GM21825 (cell line): ENCODE measurements at regions not wholly inside any gene's neighbourhood (a gene's known extent, or its start where the extent isn't known, plus 50 kb on each side); places are given as distances from the start of the nearest gene placed in this dataset.

Experiments used
- ATAC-seq: cut with Tn5 transposase; IDR thresholded peaks from one replicate; pipeline ENCODE4 v1.9.1; 2021; ENCODE audit warnings: mild to moderate bottlenecking, moderate library complexity; ENCODE audit not compliant: unreplicated experiment

DNA sequence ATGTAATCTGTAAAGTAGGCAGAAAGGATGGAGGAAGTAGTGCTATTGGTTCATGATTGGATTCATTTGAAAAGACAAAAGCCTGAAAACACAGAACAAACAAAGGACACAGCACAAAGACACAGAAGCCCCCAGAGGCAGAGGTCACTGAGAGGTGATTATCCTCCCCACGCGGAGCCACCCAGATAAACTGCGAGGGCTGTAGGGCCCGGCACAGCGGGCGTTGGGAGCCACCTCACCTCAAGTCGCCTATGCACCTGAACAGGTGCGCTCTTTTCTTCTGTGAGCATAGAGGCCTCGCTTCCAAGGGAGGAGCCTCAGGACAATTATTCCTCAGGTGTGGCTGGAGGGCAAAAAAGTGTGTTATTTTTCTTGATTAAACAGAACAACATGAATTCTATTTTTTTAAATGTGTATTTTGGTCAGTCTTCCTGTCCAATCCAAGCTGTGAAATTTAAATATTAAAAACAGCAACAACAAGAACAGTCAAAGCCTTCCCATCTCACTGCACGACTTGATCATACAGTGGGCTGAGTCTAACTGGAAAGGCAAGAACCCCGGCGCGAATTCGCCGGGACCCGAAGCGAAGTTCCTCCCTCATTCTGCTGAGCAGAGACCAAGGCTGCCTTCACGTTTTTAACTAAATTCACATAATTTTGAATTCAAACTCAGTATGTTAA lies 205.3 kb downstream of the THBS2 start:
- ATAC-seq: no peak

DNA sequence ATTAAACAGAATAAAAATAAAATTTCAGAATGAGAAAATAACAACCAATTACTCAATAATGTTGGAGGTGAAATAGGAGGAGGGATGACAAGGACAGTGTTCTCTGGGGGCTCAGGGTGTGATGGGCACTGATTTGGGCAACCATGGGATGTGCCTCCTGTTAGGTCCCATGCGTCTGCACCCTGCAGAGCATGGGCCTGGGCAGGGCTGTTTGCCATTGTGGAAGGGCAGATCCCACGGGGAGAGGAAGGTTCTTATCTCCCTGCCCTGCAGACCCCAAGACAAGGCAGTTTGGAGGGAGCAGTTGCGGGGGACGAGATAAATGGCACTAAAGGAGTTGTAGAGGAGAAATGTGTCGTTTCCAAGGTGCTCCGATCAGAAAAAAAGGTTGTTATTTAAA lies 206.3 kb downstream of the THBS2 start:
- ATAC-seq: no peak

DNA sequence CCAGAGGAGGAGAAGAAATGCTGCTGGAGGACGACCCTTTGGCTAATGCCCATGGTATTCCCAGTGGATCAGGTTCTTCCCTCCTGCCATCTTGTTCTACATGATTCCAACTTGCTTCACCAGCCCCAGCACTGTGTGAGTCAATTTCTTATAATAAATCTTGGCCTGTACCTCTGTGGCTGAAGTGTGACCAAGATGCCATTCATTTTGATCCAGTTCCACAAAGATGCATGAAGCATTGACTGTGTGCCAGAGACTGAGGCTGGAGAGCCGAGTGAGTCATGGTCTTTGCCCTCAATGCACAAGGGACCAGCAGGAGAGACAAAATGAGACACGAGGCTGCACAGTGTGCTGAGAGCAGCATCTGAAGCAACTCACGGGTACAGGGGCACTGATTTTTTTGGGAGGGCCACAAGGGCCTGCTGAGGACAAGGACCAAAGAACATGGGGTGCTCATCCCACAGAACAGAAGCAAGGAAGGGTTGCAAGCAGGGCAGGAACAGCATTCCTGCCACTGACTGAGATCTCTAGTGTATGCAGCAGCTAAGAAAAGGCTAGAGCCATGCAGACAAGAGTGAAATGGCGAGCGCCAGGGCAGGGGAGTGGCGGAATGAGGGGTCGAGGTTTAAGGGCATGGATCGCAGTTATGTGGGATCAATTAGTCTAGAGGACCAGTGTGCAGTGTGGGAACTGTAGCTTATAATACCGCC lies 207.0 kb downstream of the THBS2 start:
- no peak for ATAC-seq

DNA sequence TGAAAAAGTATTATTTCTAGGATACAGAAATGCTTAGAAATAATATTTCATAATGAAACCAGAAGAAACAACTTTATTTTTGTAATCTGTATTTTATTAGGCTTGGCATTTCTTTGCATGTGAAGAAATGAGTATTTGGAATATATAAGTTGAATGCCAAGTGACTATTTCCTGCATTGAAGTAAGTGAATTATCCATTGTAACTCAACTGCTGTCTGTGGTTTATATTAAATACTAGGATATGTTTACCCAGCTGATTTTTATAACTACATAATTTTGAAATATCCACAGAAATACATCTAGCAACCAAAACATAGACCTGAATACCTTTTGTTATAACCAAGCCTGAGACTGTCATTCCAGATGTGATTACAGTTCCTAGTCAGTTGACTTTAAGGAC lies 207.6 kb downstream of the THBS2 start:
- ATAC-seq: no peak

DNA sequence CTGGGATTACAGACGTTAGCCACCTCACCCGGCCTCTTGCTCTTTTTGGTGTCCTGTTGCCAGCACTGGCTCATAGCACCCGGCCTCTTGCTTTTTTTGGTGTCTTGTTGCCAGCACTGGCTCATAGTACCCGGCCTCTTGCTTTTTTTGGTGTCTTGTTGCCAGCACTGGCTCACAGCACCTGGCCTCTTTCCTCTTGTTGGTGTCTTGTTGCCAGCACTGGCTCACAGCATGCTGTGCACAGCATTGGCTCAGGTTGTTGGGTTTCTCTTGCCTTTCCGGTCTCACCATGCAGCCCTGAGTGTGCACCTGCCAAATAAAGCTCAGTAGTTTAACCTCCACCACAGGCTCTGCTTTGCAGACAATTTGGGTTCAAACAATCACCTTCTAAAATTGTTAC lies 208.2 kb downstream of the THBS2 start:
- ATAC-seq: no peak

DNA sequence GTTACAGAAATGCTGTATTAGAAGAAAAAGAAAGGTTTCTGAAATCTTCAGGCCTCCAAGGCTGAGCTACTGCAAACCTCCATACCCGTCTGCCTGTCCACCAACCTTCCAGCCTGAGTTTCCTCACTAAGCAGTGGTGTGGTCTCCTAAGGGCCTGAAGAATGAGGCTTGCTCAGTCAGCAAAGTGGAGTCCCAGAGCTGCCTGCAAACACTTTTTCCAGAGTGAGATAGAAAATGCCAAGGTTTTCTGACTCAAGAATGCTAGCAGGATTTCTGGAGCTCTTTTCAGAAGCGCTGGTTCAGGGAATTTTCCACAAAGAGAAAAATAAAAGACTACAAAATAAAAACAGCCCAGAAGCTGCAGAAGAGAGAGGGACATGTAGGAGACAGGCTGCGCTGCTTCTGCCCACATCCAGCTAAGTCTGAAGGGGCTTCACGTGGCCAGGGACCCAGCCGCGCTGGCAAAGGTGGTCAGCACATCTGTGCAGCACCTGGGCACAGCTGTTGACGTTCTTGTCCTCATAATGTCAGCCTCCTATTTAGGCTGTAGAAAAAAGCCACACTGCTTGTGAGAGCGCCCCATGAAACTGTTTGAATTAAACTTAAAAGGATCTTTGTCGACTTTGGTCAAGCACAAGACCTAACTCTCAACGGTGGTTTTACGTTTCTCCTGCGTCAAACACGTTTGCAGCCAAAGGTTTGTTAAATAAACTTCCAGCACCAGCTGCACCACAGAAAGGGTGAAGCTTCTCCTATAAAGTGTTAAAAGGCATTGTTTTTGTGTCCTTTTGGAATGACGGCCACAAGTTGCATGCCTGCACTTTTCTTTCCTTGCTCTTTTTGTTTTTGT lies 209.0 kb downstream of the THBS2 start:
- ATAC-seq: no peak

DNA sequence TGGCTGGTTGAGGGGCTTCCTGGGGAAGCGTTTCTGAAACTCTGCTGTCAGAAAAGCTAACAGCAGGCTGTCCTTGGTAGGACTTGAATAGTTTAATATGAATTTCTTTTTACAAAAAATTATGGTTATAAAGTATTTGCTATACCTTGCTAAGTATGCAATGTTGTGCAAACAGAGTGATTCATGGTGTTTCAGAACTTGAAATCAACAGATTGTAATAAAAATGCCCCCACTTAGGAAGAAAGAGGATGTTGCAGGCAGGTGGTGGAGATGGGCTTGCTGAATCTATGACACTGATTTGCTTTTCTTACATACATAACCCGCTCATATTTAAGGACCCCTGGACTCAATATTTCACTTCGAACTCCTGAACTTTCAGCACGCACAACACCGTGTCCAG lies 211.6 kb downstream of the THBS2 start:
- ATAC-seq: no peak

DNA sequence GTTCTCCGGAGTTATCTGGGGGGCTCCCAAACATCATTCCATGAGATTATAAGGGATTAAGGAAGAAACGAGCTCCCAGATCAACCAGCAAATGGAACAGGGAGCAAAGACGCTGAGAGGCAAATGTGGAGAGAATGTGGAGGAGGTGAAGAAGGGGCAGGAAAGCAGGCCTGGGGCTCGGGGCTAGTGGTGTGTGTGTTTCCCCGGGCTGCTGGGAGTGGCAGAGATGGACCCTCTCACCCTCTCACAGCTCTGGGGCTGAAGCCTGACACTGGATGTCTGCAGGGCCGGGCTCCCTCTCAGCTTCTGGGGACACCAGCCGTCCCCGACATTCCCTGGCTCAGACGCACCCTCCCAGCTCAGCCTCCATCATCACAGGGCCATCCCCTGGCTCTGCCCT lies 212.6 kb downstream of the THBS2 start:
- ATAC-seq: no peak

DNA sequence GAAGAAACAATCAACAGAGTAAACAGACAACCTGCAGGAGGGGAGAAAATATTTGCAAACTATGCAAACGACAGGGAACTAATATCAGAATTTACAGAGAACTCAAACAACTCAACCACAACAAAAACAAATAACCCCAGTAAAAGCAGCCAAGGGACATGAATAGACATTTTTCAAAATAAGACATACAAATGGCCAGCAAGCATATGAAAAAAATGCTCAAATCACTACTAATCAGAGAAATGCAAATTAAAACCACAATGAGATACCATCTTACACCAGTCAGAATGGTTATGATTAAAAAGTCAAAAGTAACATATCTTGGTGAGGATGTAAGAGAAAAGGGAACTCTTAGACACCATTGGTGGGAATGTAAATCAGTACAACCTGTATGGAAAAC lies 215.0 kb downstream of the THBS2 start:
- ATAC-seq: no peak

DNA sequence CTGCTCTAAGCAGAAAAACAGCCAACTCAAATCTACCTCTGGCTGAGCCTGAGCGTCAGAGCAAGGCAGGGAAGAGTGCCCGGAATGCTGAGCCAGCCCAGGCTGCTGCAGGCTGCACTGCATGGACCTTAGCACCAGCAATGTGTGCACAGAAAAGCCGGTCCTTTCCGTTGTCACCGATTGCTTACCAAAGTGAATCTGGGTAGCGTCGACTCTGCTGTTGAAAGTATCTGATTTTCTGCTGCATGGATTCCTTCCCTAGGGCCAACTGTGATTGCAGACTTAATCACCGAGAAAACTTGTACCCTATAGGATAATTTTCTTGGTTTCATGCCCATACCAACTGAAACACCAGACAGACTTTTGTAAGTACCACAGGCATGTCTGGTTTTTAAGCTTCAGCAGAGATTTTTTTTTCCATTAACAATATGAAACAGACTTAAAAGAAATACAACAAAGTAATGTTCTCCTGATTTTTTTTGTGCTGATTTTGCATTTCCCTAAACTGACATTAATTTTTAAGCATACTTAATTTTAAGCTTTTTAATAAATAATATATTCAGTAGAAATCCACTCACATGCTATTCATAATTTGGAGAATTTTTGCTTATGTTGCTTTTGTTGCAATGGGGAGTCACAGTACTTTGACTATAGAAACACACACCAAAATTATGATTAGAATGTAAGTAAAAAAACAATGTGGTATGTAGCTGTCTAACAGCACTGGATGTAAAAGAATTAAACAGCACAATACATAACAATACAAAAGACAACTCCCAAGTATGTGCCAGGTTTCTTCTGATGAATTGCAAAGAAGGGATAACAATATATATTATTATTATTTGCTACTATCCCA lies 218.0 kb downstream of the THBS2 start:
- ATAC-seq: no peak

DNA sequence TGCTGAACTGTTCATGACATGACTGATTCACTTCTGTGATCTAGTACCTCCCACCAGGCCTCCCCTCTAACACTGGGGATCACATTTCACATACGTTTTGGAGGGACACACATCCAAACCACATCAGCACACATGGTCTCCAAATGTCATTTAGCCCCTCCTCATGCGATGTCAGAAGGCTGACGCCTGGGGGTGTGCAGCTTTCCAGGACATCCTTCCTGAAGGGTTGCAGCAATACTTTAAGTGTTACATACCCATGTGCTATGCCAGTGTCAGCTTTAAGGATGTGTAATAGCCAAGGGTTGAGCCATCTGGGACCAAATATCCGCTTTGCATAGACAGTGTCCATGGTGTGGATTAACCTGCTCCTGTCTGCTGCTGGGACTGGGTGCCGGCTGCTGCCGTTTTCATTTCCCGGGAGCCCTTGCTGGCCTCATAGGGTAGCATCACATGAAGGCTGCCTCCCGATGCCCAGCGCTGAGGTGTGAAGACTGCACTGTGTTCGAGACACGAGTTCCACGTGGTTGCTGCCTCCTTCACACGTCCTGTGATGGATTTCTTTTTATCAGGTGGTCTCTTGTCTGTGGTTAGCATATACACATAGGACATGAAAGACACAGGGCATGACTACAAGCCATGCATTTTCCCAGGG lies 219.0 kb downstream of the THBS2 start:
- ATAC-seq: no peak

DNA sequence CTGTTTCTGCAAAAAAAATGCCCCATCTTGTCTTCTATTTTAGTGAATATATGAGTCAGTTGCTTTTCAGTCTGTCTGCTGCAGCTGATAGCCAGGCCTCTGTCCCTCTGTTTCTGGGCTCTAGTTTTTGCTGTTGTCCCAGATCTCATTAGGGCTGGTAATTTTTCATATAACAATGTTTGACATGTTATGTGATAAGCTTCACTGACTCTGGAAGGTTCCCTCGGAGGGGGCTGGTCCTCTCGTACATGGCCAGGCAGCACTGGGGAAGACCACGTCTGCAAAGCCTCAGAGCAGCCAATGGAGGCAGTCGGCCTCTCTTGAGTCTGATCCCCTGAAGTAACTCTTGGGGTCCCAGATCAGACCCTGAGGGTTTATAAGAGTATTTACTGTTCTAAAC lies 223.8 kb downstream of the THBS2 start:
- no peak for ATAC-seq

DNA sequence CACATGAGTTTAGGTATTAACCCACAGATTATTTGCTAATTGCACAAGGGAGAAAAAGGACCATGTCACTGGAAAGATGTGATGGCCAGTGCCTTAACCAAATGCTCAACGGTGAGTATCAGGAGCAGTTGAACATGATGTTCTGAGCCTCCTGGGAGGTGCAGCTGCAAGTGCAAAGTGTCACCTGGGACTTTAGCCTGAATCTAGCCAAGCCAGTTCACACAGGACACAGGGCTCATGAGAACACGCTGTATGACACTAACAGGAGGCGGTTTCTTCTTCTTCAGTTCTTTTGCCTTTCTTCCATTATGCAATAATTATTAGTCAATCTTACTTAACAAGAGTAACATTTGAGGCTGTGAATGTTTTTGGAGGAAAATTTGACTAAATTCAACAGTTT lies 225.3 kb downstream of the THBS2 start:
- ATAC-seq: no peak

DNA sequence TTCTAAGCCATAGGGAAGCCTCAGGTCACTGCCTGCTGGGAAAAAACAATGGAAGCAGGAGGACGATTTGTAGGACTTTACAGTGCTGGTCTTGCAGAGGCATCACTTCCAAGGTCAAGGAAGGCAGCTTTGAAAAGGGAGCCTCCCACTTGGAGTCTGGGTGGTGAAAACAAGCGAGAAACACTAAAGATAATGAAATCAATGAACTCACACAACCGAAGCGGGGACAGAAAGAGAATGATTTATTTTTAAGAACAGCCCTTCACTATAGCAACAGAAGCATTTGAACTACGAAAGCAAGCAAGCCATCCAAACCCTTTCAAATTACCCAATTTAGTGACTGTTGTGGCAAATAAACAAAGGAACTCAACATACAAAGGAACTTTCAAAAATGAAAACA lies 227.5 kb downstream of the THBS2 start:
- no peak for ATAC-seq

DNA sequence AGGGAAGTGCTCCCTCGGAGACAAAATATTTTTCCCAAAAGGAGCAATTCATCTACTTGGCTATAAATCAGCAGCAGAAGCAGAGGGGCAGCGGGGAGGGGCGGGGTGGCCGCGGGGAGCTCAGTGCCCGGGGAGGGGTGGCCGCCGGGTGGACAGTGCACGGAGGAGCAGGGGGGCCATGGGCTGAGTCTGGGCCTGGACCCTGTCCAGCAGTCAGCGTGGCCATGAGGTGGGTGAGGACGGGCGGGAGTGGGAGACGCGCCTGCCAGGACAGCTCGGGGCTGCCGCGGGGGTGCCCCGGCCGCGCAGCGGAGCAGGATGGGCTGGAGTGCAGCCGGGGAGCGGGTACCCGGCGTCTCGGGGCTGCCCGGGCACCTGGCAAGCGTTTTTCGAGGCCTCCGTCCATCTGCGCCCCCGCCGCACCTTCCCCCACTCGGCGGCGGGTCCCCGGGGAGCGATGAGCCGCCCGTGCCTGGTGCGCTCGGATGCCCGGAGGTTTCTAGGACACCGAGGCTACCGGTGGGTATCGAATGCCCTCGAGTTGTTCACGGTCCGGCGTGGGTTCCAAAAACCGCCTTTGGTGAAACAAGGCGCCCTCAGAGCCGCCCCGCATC lies 229.5 kb downstream of the THBS2 start:
- ATAC-seq: no peak

DNA sequence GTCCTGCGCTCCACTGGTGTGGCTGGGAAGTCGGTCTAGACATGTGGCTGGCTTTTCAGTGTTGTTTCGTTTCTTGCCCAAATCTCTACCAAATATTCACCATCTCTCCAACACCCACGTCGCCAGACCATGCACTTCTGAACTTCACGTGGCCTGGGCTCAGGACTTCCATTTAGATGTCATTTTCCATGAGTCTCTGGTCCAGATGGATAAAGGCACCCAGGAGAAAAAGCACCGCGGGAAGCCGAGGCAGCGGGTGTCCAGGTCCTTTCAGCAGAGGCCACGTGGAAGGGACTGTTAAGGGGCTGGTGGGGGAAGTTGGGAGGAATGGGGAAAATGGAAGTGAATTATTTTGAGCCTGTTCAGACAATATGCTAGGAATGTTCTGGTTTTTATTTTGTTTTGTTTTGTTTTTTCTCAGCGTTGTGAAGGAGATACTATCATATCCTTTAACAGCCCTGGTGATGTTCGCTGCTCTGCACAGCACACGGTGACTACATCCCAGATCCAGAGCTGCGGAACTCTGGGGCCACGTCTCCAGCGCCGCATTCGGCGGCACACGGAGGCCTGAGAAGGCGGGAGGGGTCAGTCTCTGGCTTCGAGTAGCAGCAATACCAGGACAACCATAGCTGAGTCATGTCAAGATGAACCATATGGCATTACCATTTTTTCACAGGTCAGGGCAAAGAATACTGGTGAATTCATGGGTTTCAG lies 230.3 kb downstream of the THBS2 start:
- ATAC-seq: no peak

DNA sequence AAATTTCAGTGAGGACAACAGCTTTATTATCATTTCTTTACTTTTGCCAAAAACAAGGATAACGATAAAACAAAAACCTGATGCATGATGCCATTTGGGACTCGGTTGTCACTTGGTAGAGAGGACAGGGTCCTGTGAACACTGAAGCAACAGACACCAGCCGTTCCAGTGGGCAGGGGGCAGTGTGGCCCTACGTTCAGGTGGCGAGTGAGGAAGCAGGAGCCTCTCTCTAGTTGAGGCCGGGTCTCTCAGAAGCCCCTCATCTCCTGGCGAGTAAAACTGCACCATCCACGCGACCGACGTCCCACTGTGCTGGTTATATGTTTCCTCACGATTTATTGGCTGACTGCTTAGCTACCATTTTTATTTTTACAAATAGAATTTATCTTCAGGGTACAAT lies 231.6 kb downstream of the THBS2 start:
- no peak for ATAC-seq

DNA sequence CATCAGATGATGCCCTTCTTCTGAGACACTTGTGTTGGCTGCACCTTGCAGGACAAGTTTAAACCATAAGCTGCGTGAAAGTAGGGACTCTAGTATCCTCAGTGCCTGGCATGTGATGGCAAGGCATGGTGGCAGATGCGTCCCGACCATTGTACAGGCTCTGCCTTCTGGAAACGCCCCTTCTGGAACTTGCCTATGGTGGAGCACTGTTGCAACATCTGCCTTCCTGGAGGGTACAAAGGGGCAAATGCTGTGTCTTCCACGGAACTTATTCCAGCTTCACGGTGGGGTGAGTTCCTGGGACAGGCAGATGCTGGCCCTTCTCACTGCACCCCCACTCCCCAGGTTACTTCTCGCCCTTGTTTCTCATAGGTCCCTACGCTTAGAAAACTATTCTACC lies 232.8 kb downstream of the THBS2 start:
- no peak for ATAC-seq

DNA sequence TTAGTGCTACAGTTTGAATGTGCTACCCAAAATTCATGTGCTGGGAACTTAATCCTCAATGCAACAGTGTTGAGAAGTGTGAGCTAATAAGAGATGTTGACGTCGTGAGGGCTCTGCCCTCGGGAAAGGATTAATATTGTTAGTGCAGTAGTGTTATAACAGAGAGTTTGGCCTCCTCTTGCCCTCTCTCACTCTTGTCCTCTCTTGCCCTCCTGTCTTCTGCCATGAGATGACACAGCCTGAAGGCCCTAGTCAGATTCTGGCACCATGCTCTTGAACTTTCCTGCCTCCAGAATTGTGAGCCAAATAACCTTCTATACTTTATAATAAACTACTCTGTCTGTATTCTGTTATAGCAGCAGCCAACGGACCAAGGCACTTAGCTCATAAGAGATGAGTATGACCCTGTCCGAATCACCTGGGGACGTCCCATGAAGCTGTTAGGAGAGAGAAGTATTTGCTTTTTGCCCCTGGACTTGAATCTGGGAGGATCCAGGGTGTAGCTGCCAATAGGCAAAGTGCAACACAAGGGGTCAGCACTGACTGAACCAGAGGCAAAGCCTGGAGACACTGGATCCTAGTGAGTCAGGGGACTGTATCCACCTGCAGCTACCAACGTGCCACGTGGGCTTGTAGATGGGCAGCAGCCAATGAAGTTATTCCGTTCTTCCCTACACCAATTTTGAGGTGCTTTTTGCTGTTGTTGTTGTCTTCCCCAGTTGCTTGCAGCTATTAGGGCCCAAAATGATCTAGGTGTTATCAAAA lies 233.7 kb downstream of the THBS2 start:
- no peak for ATAC-seq
